ENCODE measurements at regions not wholly inside any gene's neighbourhood (a gene's known extent, or its start where the extent isn't known, plus 50 kb on each side); places are given as distances from the start of the nearest gene placed in this dataset.

GRCh38 chr6:67190733-67191132, 1444.3 kb upstream of the ADGRB3 start:
- Histone ChIP-seq H3K4me1 (replicated peaks in 1 of 4; ENCODE audit: control insufficient read depth in 3 of 4, insufficient read depth in 4 of 4, low read length in 3 of 4) (no peaks in the 10 kb centered on the region), H3K14ac (ENCODE audit: insufficient read length) (no peak overlapping the region), H3K23ac (ENCODE audit: insufficient read length) (no peak overlapping the region), H4K20me1 (replicated peaks in 1 of 2; ENCODE audit: control insufficient read depth in 1 of 2, insufficient read depth in 2 of 2, low read length in 2 of 2) (no peaks in the 10 kb centered on the region), H3K79me1 (ENCODE audit: low read depth, low read length) (no peaks in the 10 kb centered on the region), H2BK120ac (replicated peaks; ENCODE audit: low read depth, low read length) (no peak overlapping the region), H3K79me2 (ENCODE audit: control insufficient read depth in 1 of 2, insufficient read depth in 2 of 2, low read length in 2 of 2) (no peaks in the 10 kb centered on the region), H2BK15ac (ENCODE audit: low read length) (no peak overlapping the region), H3K36me3 (ENCODE audit: control insufficient read depth in 2 of 4, insufficient read depth in 4 of 4, low read length in 3 of 4) (no peaks in the 10 kb centered on the region), H2AK5ac (ENCODE audit: low read depth, low read length) (no peak overlapping the region), H4K8ac (ENCODE audit: extremely low read depth, insufficient read depth, low read length) (no peak overlapping the region), H3K4ac (replicated peaks; ENCODE audit: insufficient read length, low read depth, low read length) (no peak overlapping the region), H3K9ac (replicated peaks in 1 of 4; ENCODE audit: extremely low read depth in 1 of 4, low read depth in 3 of 4, low read length in 3 of 4) (no peak overlapping the region), H3K23me2 (ENCODE audit: low read depth, low read length) (no peaks in the 10 kb centered on the region), H4K5ac (ENCODE audit: insufficient read length, low read depth, low read length) (no peak overlapping the region), H3K56ac (replicated peaks; ENCODE audit: insufficient read length, low read depth, low read length) (no peak overlapping the region), H3K27me3 (replicated peaks in 1 of 4; ENCODE audit: control insufficient read depth in 3 of 4, extremely low read depth in 1 of 4, insufficient read depth in 3 of 4, low read length in 3 of 4) (no peaks in the 10 kb centered on the region), H2BK20ac (ENCODE audit: low read length) (no peak overlapping the region), H4K91ac (replicated peaks; ENCODE audit: insufficient read length, low read length) (no peak overlapping the region), H3K4me2 (ENCODE audit: insufficient read depth in 1 of 2, low read depth in 2 of 2, low read length in 2 of 2) (no peak overlapping the region), H3K4me3 (ENCODE audit: extremely low read depth in 1 of 4, insufficient read depth in 2 of 4, low read depth in 3 of 4, low read length in 4 of 4) (no peak overlapping the region), H3K18ac (ENCODE audit: extremely low read depth, low read length) (no peak overlapping the region), H3K27ac (ENCODE audit: low read depth, low read length) (no peak overlapping the region), H2BK5ac (ENCODE audit: low read depth, low read length) (no peak overlapping the region), H2BK12ac (ENCODE audit: low read depth, low read length) (no peak overlapping the region), H3K9me3 (ENCODE audit: insufficient read depth in 2 of 2, low read depth in 1 of 2, low read length in 1 of 2) (no peaks in the 10 kb centered on the region), H2AFZ (ENCODE audit: low read length) (no peak overlapping the region)
- ChIA-PET POLR2A (ENCODE audit: partially characterized antibody) (no interaction called here), CTCF (ENCODE audit: partially characterized antibody) (no interaction called here)
- no peak for DNase-seq (ENCODE audit: low read depth in 1 of 2, low spot score in 2 of 2)
- TF ChIP-seq SIX5 (IDR thresholded peaks at IDR 0.05; ENCODE audit: low read depth, low read length), result no peak
- no peak for FAIRE-seq

All from H1 (cell line).